Mammary epithelial cell (primary cell): ENCODE measurements at regions not wholly inside any gene's neighbourhood (a gene's known extent, or its start where the extent isn't known, plus 50 kb on each side); places are given as distances from the start of the nearest gene placed in this dataset.

Source experiments
- CTCF ChIP-seq, 2 donors: IDR thresholded peaks in 1 of 2; conservative IDR thresholded peaks in 1 of 2; 2 replicates each; pipeline ENCODE4 v1.5.1; 2011 to 2012; ENCODE audit warnings: inconsistent platforms in 2 of 2, low read length in 2 of 2, mild to moderate bottlenecking in 2 of 2, control low read depth in 1 of 2, low read depth in 1 of 2; ENCODE audit not compliant: insufficient read depth in 1 of 2; ENCODE audit errors: extremely low read depth in 1 of 2
- EZH2 ChIP-seq: IDR thresholded peaks from 2 replicates; pipeline ENCODE4 v1.6.1; 2012; ENCODE audit warnings: low read length, inconsistent platforms, borderline replicate concordance

GRCh38 chr9:134497283-134497860 lies 144.2 kb upstream of the COL5A1 start:
- TF ChIP-seq CTCF (conservative IDR thresholded peaks at IDR 0.05 in 1 of 2, IDR thresholded peaks at IDR 0.05 in 1 of 2; ENCODE audit: extremely low read depth in 1 of 2, insufficient read depth in 1 of 2, low read depth in 1 of 2, low read length in 2 of 2) (no peak), EZH2 (no peak)
